Right ventricle myocardium superior (tissue), 1 donor: ENCODE measurements at regions not wholly inside any gene's neighbourhood (a gene's known extent, or its start where the extent isn't known, plus 50 kb on each side); places are given as distances from the start of the nearest gene placed in this dataset.

Experiments
- ATAC-seq: fragments of 200-7000 bp; cut with Tn5 transposase; one replicate; pipeline ENCODE4 v1.9.1; 2020; ENCODE audit warnings: mild to moderate bottlenecking; ENCODE audit not compliant: poor library complexity
- DNase-seq: peaks from one replicate; pipeline ENCODE4 v3.0.0-alpha.2; 2020
- intact Hi-C: fragments of 100-400 bp; cut with DNase I; formaldehyde crosslinking; loops from one replicate; pipeline ENCODE4 v1.11.2; 2022
- donor health status: DM: no; HTN: yes; CAD: no; lungs with severe emphysema.

- DNase-seq (no peak), ATAC-seq (no peak)
- intact Hi-C loops, result no loop called here
Observed at GRCh38 chr5:174850565-174851169, 126.3 kb downstream of the MSX2 start.

GRCh38 chr5:174849426-174849825 is 125.0 kb downstream of the MSX2 start:
- intact Hi-C loops, result no loop called here
- ATAC-seq (no peak), DNase-seq (no peak)

GRCh38 chr5:174844971-174845370 is 120.6 kb downstream of the MSX2 start:
- ATAC-seq, result peak; percentile 50
- DNase-seq, result no peak
- intact Hi-C loops, result no loop called here

- intact Hi-C loops, result no loop called here
- peak; percentile 66 for ATAC-seq
- no peak for DNase-seq
Observed at GRCh38 chr5:174843263-174844250, 119.2 kb downstream of the MSX2 start.

GRCh38 chr5:174840435-174840834 is 116.1 kb downstream of the MSX2 start:
- intact Hi-C loops, result no loop called here
- no peak for ATAC-seq
- DNase-seq, result no peak

GRCh38 chr5:174839196-174839595 is 114.8 kb downstream of the MSX2 start:
- ATAC-seq (no peak), DNase-seq (no peak)
- intact Hi-C loops, result no loop called here

- DNase-seq (no peak), ATAC-seq (peak; percentile 55)
- intact Hi-C loops, result no loop called here
Observed at GRCh38 chr5:174837919-174838902, 113.8 kb downstream of the MSX2 start.

- intact Hi-C loops, result no loop called here
- no peak for ATAC-seq
- DNase-seq, result no peak
Observed at GRCh38 chr5:174834081-174834480, 109.7 kb downstream of the MSX2 start.

GRCh38 chr5:174832811-174833210 is 108.4 kb downstream of the MSX2 start:
- intact Hi-C loops, result no loop called here
- no peak for DNase-seq
- no peak for ATAC-seq

- ATAC-seq (no peak), DNase-seq (no peak)
- intact Hi-C loops, result no loop called here
Observed at GRCh38 chr5:174832025-174832424, 107.6 kb downstream of the MSX2 start.

- no peak for ATAC-seq
- DNase-seq, result no peak
- intact Hi-C loops, result no loop called here
Observed at GRCh38 chr5:174831031-174831660, 106.8 kb downstream of the MSX2 start.

GRCh38 chr5:174829511-174829864 is 105.1 kb downstream of the MSX2 start:
- DNase-seq (no peak), ATAC-seq (no peak)
- intact Hi-C loops, result no loop called here

GRCh38 chr5:174828804-174829510 is 104.6 kb downstream of the MSX2 start:
- intact Hi-C loops, result no loop called here
- DNase-seq (no peak), ATAC-seq (peak; percentile 31)

- DNase-seq, result no peak
- intact Hi-C loops, result no loop called here
- ATAC-seq, result no peak
Observed at GRCh38 chr5:174827558-174827957, 103.2 kb downstream of the MSX2 start.

GRCh38 chr5:174825587-174825986 is 101.2 kb downstream of the MSX2 start:
- intact Hi-C loops, result no loop called here
- ATAC-seq, result no peak
- no peak for DNase-seq

- intact Hi-C loops, result no loop called here
- no peak for DNase-seq
Observed at GRCh38 chr5:174818430-174818829, 94.0 kb downstream of the MSX2 start.

GRCh38 chr5:174817610-174818009 is 93.2 kb downstream of the MSX2 start:
- ATAC-seq (no peak), DNase-seq (no peak)
- intact Hi-C loops, result no loop called here

More at GRCh38 chr5:174818430-174818829, 94.0 kb downstream of the MSX2 start:
- no peak for ATAC-seq

GRCh38 chr5:174816858-174817257 is 92.5 kb downstream of the MSX2 start:
- intact Hi-C loops, result no loop called here
- DNase-seq, result no peak
- ATAC-seq, result no peak
